ENCODE measurements at regions not wholly inside any gene's neighbourhood (a gene's known extent, or its start where the extent isn't known, plus 50 kb on each side); places are given as distances from the start of the nearest gene placed in this dataset.
"Not testable (repeated sequence)": the region's sequence is repeated elsewhere in the genome, so short reads cannot be mapped to it uniquely, and the experiment has no call there.

DNA sequence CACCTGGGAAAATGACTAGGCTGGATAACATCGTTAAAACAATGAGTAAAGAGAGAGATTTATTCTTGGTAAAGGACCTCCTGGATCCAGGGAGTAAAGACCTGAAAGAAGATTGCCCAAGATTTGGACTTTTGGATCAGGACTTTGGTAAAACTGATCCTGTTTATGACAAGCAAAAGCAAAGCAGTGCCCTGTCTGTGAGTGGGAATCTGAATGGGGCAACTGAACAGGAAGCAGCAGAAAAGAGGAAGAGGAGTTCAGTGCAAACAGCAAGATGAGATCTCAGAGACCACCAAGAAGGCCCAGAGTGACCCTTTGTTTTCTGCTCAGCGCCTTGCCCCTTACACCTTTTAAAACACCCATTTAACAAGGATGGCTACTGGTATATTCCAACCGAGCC lies 122.0 kb downstream of the VPREB1 start:
- no peak overlapping the region for H3K4me3 ChIP-seq (ENCODE audit: low read length)
- DNase-seq (ENCODE audit: low read depth, low spot score), result no peak

DNA sequence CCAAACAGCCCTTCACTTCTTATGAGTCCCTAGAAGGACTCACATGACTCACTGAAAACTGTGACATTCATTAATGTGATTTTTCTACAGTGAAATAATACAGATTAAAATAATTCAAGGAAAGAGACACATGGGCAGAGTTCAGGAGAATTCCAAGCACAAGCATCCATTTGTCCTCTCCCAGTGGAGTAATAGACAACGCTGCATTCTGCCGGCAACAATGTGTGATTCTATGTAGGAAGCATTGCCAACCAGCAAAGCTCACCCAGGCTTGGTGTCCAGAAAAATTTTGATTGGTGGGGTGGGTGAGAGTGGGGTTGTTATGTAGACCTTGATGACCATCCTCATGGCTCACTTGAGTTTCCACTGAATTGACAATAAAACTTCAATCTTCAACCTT lies 123.9 kb downstream of the VPREB1 start:
- no peak overlapping the region for H3K4me3 ChIP-seq (ENCODE audit: low read length)
- DNase-seq (ENCODE audit: low read depth, low spot score), result no peak

DNA sequence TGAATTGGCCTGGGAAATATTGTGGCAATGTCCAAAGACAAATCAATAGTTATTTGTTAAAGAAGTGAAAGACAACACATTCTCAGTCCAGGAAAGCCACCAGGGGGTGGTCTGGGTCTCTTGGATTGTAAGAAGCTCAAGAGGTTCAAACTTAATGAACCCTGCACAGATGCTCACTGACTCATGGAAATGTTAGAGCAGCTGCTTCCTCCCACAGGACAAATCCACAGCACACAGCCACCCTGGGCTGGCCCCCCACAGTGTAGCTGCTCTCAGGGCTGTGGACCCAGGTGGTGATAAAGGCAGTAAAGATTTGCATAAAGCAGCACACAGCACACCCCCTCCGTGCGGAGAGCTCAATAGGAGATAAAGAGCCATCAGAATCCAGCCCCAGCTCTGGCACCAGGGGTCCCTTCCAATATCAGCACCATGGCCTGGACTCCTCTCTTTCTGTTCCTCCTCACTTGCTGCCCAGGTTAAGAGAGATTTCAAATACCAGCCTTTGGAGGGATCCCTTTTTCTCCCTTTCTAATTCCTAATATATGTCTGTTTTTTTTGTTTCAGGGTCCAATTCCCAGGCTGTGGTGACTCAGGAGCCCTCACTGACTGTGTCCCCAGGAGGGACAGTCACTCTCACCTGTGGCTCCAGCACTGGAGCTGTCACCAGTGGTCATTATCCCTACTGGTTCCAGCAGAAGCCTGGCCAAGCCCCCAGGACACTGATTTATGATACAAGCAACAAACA lies 124.8 kb downstream of the VPREB1 start:
- H3K4me3 ChIP-seq (ENCODE audit: low read length), result not testable (repeated sequence)
- peak; percentile 5 for DNase-seq (ENCODE audit: low read depth, low spot score)

- no peak overlapping the region for H3K4me3 ChIP-seq (ENCODE audit: low read length)
- DNase-seq (ENCODE audit: low read depth, low spot score), result no peak
These were observed 125.3 kb downstream of the VPREB1 start for GRCh38 chr22:22369964-22370270.

GRCh38 chr22:22371031-22371541 lies 126.5 kb downstream of the VPREB1 start:
- DNase-seq (ENCODE audit: low read depth, low spot score), result peak; percentile 4
- H3K4me3 ChIP-seq (ENCODE audit: low read length), result no peak overlapping the region

- no peak overlapping the region for H3K4me3 ChIP-seq (ENCODE audit: low read length)
- DNase-seq (ENCODE audit: low read depth, low spot score), result no peak
These were observed 127.5 kb downstream of the VPREB1 start for GRCh38 chr22:22372086-22372485.

GRCh38 chr22:22374163-22374562 lies 129.6 kb downstream of the VPREB1 start:
- no peak overlapping the region for H3K4me3 ChIP-seq (ENCODE audit: low read length)
- DNase-seq (ENCODE audit: low read depth, low spot score), result no peak

DNA sequence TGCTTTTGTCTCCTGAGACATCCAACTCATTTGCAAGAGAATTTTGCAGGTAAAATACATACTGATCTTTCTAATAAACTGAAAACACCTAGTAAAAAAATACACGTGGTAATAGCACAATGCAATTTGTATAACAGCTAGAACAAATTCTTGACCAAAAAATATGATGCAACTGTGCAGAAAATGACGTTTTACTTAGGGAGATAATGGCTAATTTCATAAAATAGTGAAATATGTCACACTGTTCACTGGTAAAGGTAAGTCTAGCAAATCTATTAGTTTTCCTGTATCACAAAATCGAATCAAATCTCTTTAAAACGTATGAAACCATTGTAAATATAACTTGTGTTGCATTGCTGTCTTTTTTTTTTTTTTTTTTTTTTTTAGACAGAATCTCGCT lies 130.0 kb downstream of the VPREB1 start:
- DNase-seq (ENCODE audit: low read depth, low spot score), result no peak
- H3K4me3 ChIP-seq (ENCODE audit: low read length), result no peak overlapping the region

DNA sequence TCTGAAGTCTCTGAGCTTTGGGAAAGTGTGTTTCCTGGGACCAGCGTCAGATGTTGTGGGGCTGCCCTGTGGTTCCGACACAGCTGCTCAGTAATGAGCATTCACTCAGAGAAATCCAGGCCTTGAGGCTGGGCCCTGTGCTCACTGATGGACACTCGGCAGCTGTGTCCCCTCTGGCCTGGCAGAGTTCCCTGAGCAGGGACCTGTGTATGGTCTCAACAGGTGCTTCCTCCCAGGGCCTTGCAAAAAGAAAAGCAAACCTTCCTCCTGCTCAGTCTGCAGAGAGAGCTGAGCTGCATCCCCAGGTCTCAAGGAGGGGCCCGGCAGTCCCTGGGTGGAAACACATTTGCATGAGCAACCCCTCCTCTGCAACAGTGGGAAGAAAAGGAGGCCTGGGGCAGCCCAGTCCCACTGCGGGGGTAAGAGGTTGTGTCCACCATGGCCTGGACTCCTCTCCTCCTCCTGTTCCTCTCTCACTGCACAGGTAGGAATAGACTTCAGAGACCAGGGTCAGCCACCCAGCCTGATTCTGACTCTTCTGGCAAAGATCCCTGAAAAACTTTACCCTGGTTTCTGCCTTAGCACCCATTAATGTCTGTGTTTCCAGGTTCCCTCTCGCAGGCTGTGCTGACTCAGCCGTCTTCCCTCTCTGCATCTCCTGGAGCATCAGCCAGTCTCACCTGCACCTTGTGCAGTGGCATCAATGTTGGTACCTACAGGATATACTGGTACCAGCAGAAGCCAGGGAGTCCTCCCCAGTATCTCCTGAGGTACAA lies 131.2 kb downstream of the VPREB1 start:
- DNase-seq (ENCODE audit: low read depth, low spot score), result no peak
- no peak overlapping the region for H3K4me3 ChIP-seq (ENCODE audit: low read length)

DNA sequence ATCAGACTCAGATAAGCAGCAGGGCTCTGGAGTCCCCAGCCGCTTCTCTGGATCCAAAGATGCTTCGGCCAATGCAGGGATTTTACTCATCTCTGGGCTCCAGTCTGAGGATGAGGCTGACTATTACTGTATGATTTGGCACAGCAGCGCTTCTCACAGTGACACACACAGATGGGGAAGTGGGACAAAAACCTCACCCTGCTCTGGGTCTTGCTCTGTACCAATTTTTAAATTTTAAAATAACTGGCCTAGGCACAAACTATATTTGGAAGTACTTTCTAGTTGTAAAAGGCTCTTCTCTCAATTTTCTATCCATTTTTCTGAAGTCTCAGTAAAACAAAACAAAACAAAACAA lies 131.7 kb downstream of the VPREB1 start:
- H3K4me3 ChIP-seq (ENCODE audit: low read length), result no peak overlapping the region
- no peak for DNase-seq (ENCODE audit: low read depth, low spot score)

DNA sequence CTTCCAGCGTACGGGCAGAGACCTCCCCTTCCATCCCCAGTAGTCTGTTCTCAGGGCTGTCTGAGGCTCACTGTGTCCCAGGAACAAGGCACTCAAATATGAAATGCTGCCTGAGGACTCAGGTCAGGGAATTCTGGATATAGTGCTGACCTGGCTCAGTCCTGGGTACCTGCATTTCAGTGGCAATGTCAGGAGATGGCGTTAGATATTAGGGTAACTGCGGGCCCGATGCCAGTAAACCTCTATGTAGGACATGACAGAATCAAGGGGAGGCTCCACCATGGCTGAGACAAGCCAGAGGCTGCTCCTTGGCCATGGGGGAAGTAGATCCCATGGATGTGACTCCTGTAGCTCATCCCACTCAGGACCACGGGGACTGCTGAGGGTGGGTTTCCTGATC lies 131.7 kb downstream of the ZNF280B start:
- not testable (repeated sequence) for H3K4me3 ChIP-seq (ENCODE audit: low read length); DNase-seq (ENCODE audit: low read depth, low spot score)

- DNase-seq (ENCODE audit: low read depth, low spot score), result no peak
- H3K4me3 ChIP-seq (ENCODE audit: low read length), result no peak overlapping the region
These were observed 131.2 kb downstream of the ZNF280B start for GRCh38 chr22:22377335-22377734.

GRCh38 chr22:22378446-22379415 lies 129.8 kb downstream of the ZNF280B start:
- H3K4me3 ChIP-seq (ENCODE audit: low read length), result no peak overlapping the region
- DNase-seq (ENCODE audit: low read depth, low spot score), result no peak

- no peak for DNase-seq (ENCODE audit: low read depth, low spot score)
These were observed 128.2 kb downstream of the ZNF280B start for GRCh38 chr22:22380098-22381030.

GRCh38 chr22:22381292-22381691 lies 127.2 kb downstream of the ZNF280B start:
- H3K4me3 ChIP-seq (ENCODE audit: low read length); DNase-seq (ENCODE audit: low read depth, low spot score): not testable (repeated sequence)

More at GRCh38 chr22:22380098-22381030, 128.2 kb downstream of the ZNF280B start:
- H3K4me3 ChIP-seq (ENCODE audit: low read length), result no peak overlapping the region

DNA sequence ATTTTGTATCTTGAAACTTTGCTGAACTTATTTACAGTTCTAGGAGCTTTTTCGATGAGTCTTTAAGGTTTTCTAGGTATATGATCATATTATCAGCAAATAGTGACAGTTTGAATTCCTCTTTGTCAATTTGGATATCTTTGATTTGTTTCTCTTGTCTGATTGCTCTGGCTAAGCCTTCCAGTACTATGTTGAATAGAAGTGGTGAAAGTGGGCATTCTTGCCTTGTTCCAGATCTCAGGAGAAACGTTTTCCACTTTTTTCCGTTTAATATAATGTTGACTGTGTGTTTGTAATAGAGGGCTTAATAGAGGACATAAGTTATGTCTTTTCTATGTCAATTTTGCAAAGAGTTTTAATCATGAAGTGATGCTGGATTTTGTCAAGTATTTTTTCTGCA lies 124.3 kb downstream of the ZNF280B start:
- no peak for DNase-seq (ENCODE audit: low read depth, low spot score)
- no peak overlapping the region for H3K4me3 ChIP-seq (ENCODE audit: low read length)

GRCh38 chr22:22384668-22385244 lies 123.8 kb downstream of the ZNF280B start:
- H3K4me3 ChIP-seq (ENCODE audit: low read length), result no peak overlapping the region
- DNase-seq (ENCODE audit: low read depth, low spot score), result no peak

Data from Jurkat, Clone E6-1 (cell line).